ENCODE measurements at regions not wholly inside any gene's neighbourhood (a gene's known extent, or its start where the extent isn't known, plus 50 kb on each side); places are given as distances from the start of the nearest gene placed in this dataset.

DNA sequence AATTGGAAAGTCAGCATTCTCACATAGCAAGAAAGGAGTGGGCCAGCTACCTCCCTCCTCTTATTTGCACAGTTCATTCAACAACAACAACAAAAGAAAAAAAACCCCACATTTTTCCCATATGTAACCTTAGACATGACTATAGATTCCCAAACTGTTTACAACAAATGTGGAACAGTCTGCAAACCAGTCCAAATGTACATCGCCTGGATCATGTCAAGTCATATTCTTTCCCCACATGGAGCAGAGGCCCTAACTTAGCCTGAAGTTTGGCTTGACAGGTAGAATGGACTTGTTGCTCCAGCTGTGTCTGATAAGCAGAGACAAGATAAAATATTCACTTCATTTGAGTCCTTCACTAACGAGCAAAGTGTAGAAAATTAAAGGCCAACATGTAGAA, 81.7 kb upstream of the COL24A1 start (continued):
- TF ChIP-seq, protein P1, sequence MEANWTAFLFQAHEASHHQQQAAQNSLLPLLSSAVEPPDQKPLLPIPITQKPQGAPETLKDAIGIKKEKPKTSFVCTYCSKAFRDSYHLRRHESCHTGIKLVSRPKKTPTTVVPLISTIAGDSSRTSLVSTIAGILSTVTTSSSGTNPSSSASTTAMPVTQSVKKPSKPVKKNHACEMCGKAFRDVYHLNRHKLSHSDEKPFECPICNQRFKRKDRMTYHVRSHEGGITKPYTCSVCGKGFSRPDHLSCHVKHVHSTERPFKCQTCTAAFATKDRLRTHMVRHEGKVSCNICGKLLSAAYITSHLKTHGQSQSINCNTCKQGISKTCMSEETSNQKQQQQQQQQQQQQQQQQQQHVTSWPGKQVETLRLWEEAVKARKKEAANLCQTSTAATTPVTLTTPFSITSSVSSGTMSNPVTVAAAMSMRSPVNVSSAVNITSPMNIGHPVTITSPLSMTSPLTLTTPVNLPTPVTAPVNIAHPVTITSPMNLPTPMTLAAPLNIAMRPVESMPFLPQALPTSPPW (CRISPR knock-in tag; IDR thresholded peaks at IDR 0.05), result no peak
- TF ChIP-seq PML (IDR thresholded peaks at IDR 0.05; ENCODE audit: low read length) (no peak), JUN (IDR thresholded peaks at IDR 0.05; ENCODE audit: borderline replicate concordance, low read depth, low read length) (no peak), JUN (CRISPR knock-in tag; IDR thresholded peaks at IDR 0.05; ENCODE audit: borderline replicate concordance) (no peak), ETS2 (tag; IDR thresholded peaks at IDR 0.05; ENCODE audit: borderline replicate concordance, poor library complexity, severe bottlenecking) (no peak), SRSF9 (IDR thresholded peaks at IDR 0.05; ENCODE audit: borderline replicate concordance, low read depth, low read length) (no peak), ZNF75A (CRISPR knock-in tag; IDR thresholded peaks at IDR 0.05) (no peak), ZNF785 (CRISPR knock-in tag; IDR thresholded peaks at IDR 0.05) (no peak)
- TF ChIP-seq, protein P2, sequence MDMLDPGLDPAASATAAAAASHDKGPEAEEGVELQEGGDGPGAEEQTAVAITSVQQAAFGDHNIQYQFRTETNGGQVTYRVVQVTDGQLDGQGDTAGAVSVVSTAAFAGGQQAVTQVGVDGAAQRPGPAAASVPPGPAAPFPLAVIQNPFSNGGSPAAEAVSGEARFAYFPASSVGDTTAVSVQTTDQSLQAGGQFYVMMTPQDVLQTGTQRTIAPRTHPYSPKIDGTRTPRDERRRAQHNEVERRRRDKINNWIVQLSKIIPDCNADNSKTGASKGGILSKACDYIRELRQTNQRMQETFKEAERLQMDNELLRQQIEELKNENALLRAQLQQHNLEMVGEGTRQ (CRISPR knock-in tag; IDR thresholded peaks at IDR 0.05), result no peak

DNA sequence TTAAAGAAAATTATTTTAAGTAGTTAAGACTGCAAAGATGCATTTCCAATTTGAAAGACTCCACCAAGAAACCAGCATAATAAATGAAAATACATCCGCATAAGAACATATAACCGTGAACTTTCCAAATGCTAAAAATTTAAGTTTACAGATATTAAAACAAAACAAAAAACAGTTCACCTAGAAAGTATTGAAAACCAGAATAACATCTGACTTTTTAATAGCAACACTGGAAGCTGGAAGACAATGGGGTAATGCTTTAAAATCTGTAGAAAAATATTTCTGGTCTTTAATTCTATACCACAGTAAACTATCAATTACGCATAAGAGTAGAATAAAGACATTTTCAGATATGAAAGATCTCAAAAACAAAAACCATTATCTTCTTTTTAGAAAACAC, 79.3 kb upstream of the COL24A1 start:
- ChIA-PET CTCF (ENCODE audit: low intra/inter-chr PET ratio) (no interaction called here), POLR2A (no interaction called here)
- FAIRE-seq (no peak), ATAC-seq (no peak), DNase-seq (ENCODE audit: extremely low read depth in 1 of 4, low spot score in 3 of 4) (no peak)
- no TSS peak for BruUV-seq (replicated peaks)
- no peak overlapping the region for H3K9ac ChIP-seq (ENCODE audit: insufficient read depth in 1 of 2, low read depth in 2 of 2, low read length in 2 of 2)
- H3K9me1 ChIP-seq (ENCODE audit: control insufficient read depth, insufficient read depth, low read length), result no peaks in the 10 kb centered on the region
- H4K20me1 ChIP-seq (replicated peaks; ENCODE audit: control insufficient read depth, insufficient read depth, low read length), result no peaks in the 10 kb centered on the region
- H3K27ac ChIP-seq (ENCODE audit: extremely low read depth, low read depth, low read length), result no peak overlapping the region
- WGBS (ENCODE audit: insufficient coverage, low coverage, missing lambda C conversion rate), result 3% methylated on average over 3 of the region's 3 CpGs
- H3K79me2 ChIP-seq (ENCODE audit: control insufficient read depth, insufficient read depth, low read length), result no peaks in the 10 kb centered on the region
- H3K27me3 ChIP-seq (ENCODE audit: control insufficient read depth in 2 of 2, insufficient read depth in 2 of 2, low read length in 2 of 2), result no peaks in the 10 kb centered on the region
- H3K9me3 ChIP-seq (replicated peaks; ENCODE audit: control insufficient read depth, insufficient read depth, low read depth, low read length), result no peaks in the 10 kb centered on the region
- no peak overlapping the region for H2AFZ ChIP-seq (ENCODE audit: low read depth, low read length)
- in situ Hi-C loops (cut with MboI) (no loop called here), intact Hi-C loops (cut with micrococcal nuclease) (no loop called here)
- H3K4me1 ChIP-seq (replicated peaks in 1 of 2; ENCODE audit: control insufficient read depth in 2 of 2, insufficient read depth in 2 of 2, low read length in 2 of 2), result no peaks in the 10 kb centered on the region
- H3K4me3 ChIP-seq, result no peak overlapping the region
- H3K36me3 ChIP-seq (ENCODE audit: control insufficient read depth, insufficient read depth, low read length), result no peaks in the 10 kb centered on the region
- H3K4me2 ChIP-seq (ENCODE audit: insufficient read depth, low read length), result no peak overlapping the region
- TF ChIP-seq SMARCC2 (IDR thresholded peaks at IDR 0.05; ENCODE audit: low read depth) (no peak), TARDBP (IDR thresholded peaks at IDR 0.05) (no peak), FOXM1 (IDR thresholded peaks at IDR 0.05; ENCODE audit: low read depth) (no peak), FOXM1 (CRISPR knock-in tag; IDR thresholded peaks at IDR 0.05; ENCODE audit: low read depth) (no peak), ZNF431 (CRISPR knock-in tag; IDR thresholded peaks at IDR 0.05) (no peak), CHD4 (IDR thresholded peaks at IDR 0.05; ENCODE audit: insufficient read depth, insufficient replicate concordance, low read depth, low read length, poor library complexity, severe bottlenecking) (no peak), NFE2L1 (tag; IDR thresholded peaks at IDR 0.05; ENCODE audit: borderline replicate concordance, low read depth) (no peak), NFIC (IDR thresholded peaks at IDR 0.05) (no peak)
- TF ChIP-seq, protein P3, sequence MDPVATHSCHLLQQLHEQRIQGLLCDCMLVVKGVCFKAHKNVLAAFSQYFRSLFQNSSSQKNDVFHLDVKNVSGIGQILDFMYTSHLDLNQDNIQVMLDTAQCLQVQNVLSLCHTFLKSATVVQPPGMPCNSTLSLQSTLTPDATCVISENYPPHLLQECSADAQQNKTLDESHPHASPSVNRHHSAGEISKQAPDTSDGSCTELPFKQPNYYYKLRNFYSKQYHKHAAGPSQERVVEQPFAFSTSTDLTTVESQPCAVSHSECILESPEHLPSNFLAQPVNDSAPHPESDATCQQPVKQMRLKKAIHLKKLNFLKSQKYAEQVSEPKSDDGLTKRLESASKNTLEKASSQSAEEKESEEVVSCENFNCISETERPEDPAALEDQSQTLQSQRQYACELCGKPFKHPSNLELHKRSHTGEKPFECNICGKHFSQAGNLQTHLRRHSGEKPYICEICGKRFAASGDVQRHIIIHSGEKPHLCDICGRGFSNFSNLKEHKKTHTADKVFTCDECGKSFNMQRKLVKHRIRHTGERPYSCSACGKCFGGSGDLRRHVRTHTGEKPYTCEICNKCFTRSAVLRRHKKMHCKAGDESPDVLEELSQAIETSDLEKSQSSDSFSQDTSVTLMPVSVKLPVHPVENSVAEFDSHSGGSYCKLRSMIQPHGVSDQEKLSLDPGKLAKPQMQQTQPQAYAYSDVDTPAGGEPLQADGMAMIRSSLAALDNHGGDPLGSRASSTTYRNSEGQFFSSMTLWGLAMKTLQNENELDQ (CRISPR knock-in tag; IDR thresholded peaks at IDR 0.05; ENCODE audit: borderline replicate concordance), result no peak
